ENCODE measurements at regions not wholly inside any gene's neighbourhood (a gene's known extent, or its start where the extent isn't known, plus 50 kb on each side); places are given as distances from the start of the nearest gene placed in this dataset.

- TF ChIP-seq CTCF (IDR thresholded peaks at IDR 0.05; ENCODE audit: low read depth, low read length, missing input control), result no peak
- no peak for TF ChIP-seq MAX (IDR thresholded peaks at IDR 0.05)
Measured at GRCh38 chr3:105938101-105938500, 69.3 kb upstream of the CBLB start.

All from liver (tissue), 2 donors.